ENCODE measurements at regions not wholly inside any gene's neighbourhood (a gene's known extent, or its start where the extent isn't known, plus 50 kb on each side); places are given as distances from the start of the nearest gene placed in this dataset.

- peaks cover 14% of the 10 kb centered on the region for H3K27me3 ChIP-seq (ENCODE audit: insufficient read depth, low read length)
- H3K9me3 Mint-ChIP-seq (ENCODE audit: unreplicated experiment): peaks cover 4% of the 10 kb centered on the region
- no peak overlapping the region for H3K4me3 Mint-ChIP-seq (ENCODE audit: unreplicated experiment)
- FAIRE-seq (no peak), DNase-seq (ENCODE audit: low read depth) (no peak)
- no peaks in the 10 kb centered on the region for H3K4me1 ChIP-seq (ENCODE audit: insufficient read depth, low read length)
- no peak overlapping the region for H3K4me2 ChIP-seq (ENCODE audit: low read length)
- H2AFZ ChIP-seq (ENCODE audit: low read depth, low read length): no peak overlapping the region
- no peak overlapping the region for H3K27ac Mint-ChIP-seq (ENCODE audit: unreplicated experiment)
- no peaks in the 10 kb centered on the region for H3K4me1 Mint-ChIP-seq (ENCODE audit: low read depth, unreplicated experiment)
- no peaks in the 10 kb centered on the region for H3K79me2 ChIP-seq (ENCODE audit: insufficient read depth, low read length)
- H3K36me3 Mint-ChIP-seq (ENCODE audit: low read depth, unreplicated experiment): no peaks in the 10 kb centered on the region
- peaks cover 52% of the 10 kb centered on the region for H3K27me3 Mint-ChIP-seq (ENCODE audit: low read depth, unreplicated experiment)
- no peak overlapping the region for H3K9ac ChIP-seq (ENCODE audit: low read length)
- H3K36me3 ChIP-seq (ENCODE audit: insufficient read depth, low read length): no peaks in the 10 kb centered on the region
- TF ChIP-seq CTCF (IDR thresholded peaks at IDR 0.05; ENCODE audit: insufficient read depth, low read depth, low read length) (no peak), EZH2 (IDR thresholded peaks at IDR 0.05; ENCODE audit: insufficient read depth, low read length) (no peak)
- no peaks in the 10 kb centered on the region for H3K9me3 ChIP-seq (ENCODE audit: insufficient read depth, low read depth, low read length)
- H4K20me1 ChIP-seq (ENCODE audit: insufficient read depth, low read length): no peaks in the 10 kb centered on the region
- no peak overlapping the region for H3K27ac ChIP-seq (ENCODE audit: low read depth, low read length)
- no peak overlapping the region for H3K4me3 ChIP-seq (ENCODE audit: insufficient read depth, low read depth, low read length)
Measured at GRCh38 chr12:111185206-111185888, 183.5 kb downstream of the PHETA1 start.

- TF ChIP-seq CTCF (IDR thresholded peaks at IDR 0.05; ENCODE audit: insufficient read depth, low read depth, low read length) (no peak), EZH2 (IDR thresholded peaks at IDR 0.05; ENCODE audit: insufficient read depth, low read length) (no peak)
- Histone ChIP-seq H3K27ac (ENCODE audit: low read depth, low read length) (no peak overlapping the region), H3K36me3 (ENCODE audit: insufficient read depth, low read length) (no peaks in the 10 kb centered on the region), H3K79me2 (ENCODE audit: insufficient read depth, low read length) (no peaks in the 10 kb centered on the region), H3K9me3 (ENCODE audit: insufficient read depth, low read depth, low read length) (no peaks in the 10 kb centered on the region), H3K4me3 (ENCODE audit: insufficient read depth, low read depth, low read length) (no peak overlapping the region), H4K20me1 (ENCODE audit: insufficient read depth, low read length) (no peaks in the 10 kb centered on the region), H3K4me1 (ENCODE audit: insufficient read depth, low read length) (no peaks in the 10 kb centered on the region), H3K4me2 (ENCODE audit: low read length) (no peak overlapping the region), H3K27me3 (ENCODE audit: insufficient read depth, low read length) (peaks cover 13% of the 10 kb centered on the region), H3K9ac (ENCODE audit: low read length) (no peak overlapping the region), H2AFZ (ENCODE audit: low read depth, low read length) (no peak overlapping the region)
- Mint-ChIP-seq H3K9me3 (ENCODE audit: unreplicated experiment) (no peaks in the 10 kb centered on the region), H3K4me3 (ENCODE audit: unreplicated experiment) (no peak overlapping the region), H3K36me3 (ENCODE audit: low read depth, unreplicated experiment) (no peaks in the 10 kb centered on the region), H3K4me1 (ENCODE audit: low read depth, unreplicated experiment) (no peaks in the 10 kb centered on the region), H3K27ac (ENCODE audit: unreplicated experiment) (no peak overlapping the region), H3K27me3 (ENCODE audit: low read depth, unreplicated experiment) (peaks cover 50% of the 10 kb centered on the region)
- no peak for FAIRE-seq
- DNase-seq (ENCODE audit: low read depth): no peak
Measured at GRCh38 chr12:111184161-111184560, 184.7 kb downstream of the PHETA1 start.

- H3K27me3 ChIP-seq (ENCODE audit: insufficient read depth, low read length): peaks cover 13% of the 10 kb centered on the region
- Mint-ChIP-seq H3K36me3 (ENCODE audit: low read depth, unreplicated experiment) (no peaks in the 10 kb centered on the region), H3K4me1 (ENCODE audit: low read depth, unreplicated experiment) (no peaks in the 10 kb centered on the region), H3K9me3 (ENCODE audit: unreplicated experiment) (no peaks in the 10 kb centered on the region), H3K4me3 (ENCODE audit: unreplicated experiment) (no peak overlapping the region), H3K27ac (ENCODE audit: unreplicated experiment) (no peak overlapping the region), H3K27me3 (ENCODE audit: low read depth, unreplicated experiment) (peaks cover 50% of the 10 kb centered on the region)
- no peak overlapping the region for H3K4me2 ChIP-seq (ENCODE audit: low read length)
- H3K36me3 ChIP-seq (ENCODE audit: insufficient read depth, low read length): no peaks in the 10 kb centered on the region
- no peaks in the 10 kb centered on the region for H3K9me3 ChIP-seq (ENCODE audit: insufficient read depth, low read depth, low read length)
- no peak for TF ChIP-seq CTCF (IDR thresholded peaks at IDR 0.05; ENCODE audit: insufficient read depth, low read depth, low read length)
- H2AFZ ChIP-seq (ENCODE audit: low read depth, low read length): no peak overlapping the region
- FAIRE-seq: no peak
- H3K4me3 ChIP-seq (ENCODE audit: insufficient read depth, low read depth, low read length): no peak overlapping the region
- H4K20me1 ChIP-seq (ENCODE audit: insufficient read depth, low read length): no peaks in the 10 kb centered on the region
- no peak overlapping the region for H3K27ac ChIP-seq (ENCODE audit: low read depth, low read length)
- no peak overlapping the region for H3K9ac ChIP-seq (ENCODE audit: low read length)
- no peaks in the 10 kb centered on the region for H3K79me2 ChIP-seq (ENCODE audit: insufficient read depth, low read length)
- DNase-seq (ENCODE audit: low read depth): no peak
- H3K4me1 ChIP-seq (ENCODE audit: insufficient read depth, low read length): no peaks in the 10 kb centered on the region
Measured at GRCh38 chr12:111183094-111183493, 185.8 kb downstream of the PHETA1 start.
